ENCODE measurements at regions not wholly inside any gene's neighbourhood (a gene's known extent, or its start where the extent isn't known, plus 50 kb on each side); places are given as distances from the start of the nearest gene placed in this dataset.

DNA sequence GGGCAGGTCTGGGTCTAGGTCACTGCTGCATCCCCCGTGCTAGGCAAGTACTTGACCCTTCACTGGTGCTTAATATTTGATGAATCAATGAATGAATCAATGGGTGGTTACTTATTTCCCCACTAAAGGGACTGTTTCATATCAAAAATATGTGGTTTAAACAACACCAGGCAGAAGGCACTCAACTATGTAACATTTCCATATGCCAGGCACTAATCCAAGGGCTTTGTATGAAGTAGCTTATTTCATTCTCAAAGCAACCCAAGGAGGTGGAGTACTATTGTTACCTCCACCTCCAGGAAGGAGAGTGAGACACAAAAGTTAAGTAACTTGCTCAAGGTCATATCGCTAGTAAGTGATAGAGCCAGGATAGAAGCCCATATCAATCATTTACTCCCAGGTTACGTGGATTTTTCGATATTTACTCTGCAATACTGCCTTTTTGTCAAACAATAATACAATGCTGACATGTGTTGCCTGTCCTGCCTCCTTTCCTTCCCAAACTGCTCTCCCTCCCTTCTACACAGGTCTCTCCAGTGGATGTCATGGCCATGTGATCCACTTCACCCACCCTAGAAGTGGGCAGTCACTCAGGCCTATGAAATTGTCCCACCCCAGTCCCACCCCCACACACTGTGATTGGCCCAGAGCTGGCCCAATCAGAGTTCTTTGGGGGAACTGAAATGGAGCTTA lies 142.8 kb downstream of the ETS2 start:
- DNase-seq (ENCODE audit: low read depth, low spot score): no peak
- H3K27ac ChIP-seq: no peak overlapping the region

DNA sequence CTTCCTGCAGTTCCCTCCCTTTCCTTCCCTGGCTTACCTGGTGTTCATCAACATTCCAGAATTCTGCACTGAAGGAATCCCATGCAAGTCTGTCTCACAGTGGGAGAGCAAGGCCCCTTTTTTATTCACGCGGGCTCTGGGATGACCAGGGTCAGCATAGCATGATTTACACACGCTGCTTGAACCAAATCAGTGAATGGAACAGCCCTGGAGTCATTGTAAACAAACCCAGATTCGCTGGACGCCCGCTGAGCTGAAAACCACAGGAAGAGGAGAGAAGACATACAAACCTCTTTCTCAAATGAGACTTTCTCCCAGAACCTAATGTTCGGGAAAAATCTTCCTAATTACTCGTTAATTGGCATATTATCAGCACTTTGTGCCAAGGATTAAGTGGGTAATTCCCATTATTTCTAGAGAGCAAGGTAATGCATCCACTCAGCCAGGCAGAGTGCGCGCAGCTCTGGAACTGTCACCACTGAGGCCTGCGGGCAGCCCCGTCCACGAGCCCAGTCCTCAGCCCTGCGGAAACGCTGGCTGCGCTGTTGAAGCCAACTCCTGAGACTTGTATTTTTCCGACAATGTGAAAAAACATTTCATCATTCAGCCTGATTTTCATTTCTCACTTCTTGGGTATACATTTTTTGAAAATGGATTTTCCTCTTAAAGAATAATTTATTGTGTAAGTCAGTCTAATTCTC lies 140.0 kb downstream of the ETS2 start:
- DNase-seq (ENCODE audit: low read depth, low spot score): no peak
- H3K27ac ChIP-seq: no peak overlapping the region

DNA sequence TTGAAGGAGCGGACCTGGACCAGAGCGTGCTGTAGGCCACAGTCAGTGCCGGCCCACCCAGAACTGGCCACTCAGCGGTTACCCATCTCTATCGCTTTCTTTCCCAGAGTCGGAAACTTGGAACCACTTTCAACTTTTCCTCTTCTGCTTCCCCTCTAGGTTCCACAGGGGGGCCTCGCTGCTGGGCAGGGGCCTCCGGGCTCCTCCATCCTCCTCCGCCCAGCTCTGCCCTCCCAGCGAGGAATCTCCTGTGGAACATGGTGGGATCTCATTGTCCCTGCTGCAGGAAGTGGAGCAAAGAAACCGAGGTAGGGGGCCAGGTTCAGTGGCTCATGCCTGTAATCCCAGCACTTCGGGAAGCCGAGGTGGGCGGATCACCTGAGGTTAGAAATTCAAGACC lies 139.2 kb downstream of the ETS2 start:
- H3K27ac ChIP-seq: no peak overlapping the region
- DNase-seq (ENCODE audit: low read depth, low spot score): no peak

DNA sequence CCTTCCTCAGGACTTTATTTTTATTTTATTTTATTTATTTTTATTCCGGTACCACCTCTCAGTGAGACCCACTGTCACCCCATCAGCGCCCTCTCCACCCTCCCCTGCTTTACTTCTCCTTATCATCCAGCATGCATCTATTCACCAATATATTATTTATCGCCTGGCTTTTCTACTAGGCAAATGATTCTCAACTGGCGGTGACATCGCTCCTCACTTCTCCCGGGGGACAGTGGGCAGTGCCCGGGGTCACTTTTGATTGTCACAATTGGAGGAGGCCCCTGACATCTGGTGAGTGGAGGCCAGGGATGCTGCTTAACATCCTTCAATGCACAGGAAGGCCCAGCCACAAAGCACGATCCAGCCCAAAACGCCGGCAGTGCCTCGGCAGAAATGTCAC lies 138.7 kb downstream of the ETS2 start:
- no peak for DNase-seq (ENCODE audit: low read depth, low spot score)
- no peak overlapping the region for H3K27ac ChIP-seq

DNA sequence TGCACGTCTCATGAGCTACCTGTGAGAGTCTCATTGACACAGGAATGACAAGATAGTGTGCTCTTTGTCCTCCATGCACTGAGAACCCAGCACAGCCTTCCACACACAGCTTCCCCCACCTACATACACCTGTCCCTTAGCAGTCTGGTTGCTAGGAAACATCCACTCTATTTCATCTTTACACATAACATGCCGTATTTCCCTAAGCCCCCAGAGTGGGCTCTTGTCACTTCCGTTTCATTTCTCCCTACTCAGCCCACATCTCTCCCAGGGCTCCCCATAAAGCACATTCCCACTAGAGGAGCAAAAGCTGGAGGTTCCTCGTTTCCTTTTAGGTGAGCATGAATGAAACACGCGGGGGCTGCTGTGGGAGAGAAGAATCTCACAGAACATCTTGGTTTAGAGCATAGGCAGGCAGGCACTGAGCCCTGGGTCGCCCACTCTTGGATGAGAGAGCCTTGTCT lies 137.1 kb downstream of the ETS2 start:
- DNase-seq (ENCODE audit: low read depth, low spot score): no peak
- H3K27ac ChIP-seq: no peak overlapping the region

DNA sequence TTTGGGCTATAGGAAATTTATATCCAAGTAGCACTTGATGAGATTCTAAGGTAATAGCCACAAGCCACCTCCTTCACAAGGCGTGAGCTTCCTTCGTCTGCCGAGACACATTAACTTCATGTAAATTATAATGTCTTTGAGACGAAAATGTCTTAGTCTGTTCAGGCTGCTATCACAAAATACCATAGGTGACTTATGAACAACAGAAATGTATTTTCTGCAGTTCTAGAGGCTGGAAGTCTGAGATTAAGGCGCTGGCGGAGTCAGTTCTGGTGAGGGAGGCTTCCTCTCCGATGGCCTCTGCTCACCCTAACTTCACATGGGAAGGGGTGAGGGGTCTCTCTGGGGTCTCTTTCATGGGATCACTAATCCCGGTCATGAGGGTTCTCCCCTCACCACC lies 133.0 kb downstream of the ETS2 start:
- DNase-seq (ENCODE audit: low read depth, low spot score): no peak
- H3K27ac ChIP-seq: no peak overlapping the region

DNA sequence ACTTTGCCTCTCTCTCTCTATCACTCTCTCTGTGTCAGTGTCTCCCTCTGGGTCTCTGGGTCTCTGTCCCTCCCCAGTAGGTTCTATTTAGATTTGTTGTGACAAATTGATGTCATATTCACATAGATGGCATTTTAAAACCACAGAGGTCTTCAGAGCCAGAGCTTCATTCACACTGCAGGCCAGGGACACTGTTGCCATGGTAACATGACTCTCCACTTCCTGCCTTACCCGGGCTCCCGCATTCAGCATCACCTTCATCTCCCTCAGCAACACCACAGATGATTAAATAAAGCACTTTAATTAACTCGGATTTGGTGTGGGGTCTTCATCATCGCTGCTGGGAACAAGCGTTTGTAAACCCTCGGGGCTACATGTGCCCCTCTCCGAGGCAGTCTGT lies 132.6 kb downstream of the ETS2 start:
- DNase-seq (ENCODE audit: low read depth, low spot score): no peak
- H3K27ac ChIP-seq: no peak overlapping the region

DNA sequence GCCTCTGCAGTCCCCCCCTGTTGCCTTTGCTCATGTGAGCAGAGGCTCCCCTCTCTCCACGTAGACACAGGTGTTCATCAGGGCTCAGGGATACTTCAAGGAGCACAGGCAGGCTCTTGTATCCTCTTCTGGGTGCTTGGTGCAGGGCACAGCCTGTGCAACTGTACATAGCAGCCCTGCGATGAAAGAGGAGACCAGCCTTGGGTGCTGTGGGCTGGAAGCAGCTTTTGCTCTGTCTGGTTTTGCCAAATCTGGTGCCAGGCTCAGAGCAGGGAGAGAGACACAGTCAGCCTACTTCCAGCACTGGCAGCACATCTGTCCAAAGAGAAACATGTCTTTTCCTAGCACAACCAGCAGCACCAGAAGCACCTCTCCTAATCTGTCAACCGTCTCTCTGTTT lies 132.1 kb downstream of the ETS2 start:
- DNase-seq (ENCODE audit: low read depth, low spot score): no peak
- H3K27ac ChIP-seq: no peak overlapping the region

DNA sequence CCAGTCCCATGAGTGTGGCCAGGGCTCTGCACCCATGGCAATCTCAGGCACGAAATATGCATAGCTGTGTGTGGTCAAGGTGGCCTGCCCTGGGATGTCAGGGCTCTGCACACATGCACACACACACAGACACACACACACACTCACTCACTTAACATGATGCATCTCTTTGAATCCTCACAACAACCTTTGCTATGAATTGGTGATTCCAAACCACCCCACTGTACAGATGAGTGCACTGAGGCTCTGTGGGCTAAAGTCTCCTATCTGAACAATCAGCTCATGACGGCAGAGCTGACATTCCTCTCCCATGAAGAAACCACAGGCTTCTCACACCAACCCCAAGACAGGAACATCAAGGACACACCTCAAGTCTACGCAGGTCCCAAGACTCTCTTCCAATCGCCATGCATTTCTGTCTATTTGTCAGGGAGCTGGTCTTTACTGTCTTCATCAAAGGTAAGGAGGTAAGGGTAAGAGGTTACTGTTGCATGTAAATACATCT lies 131.6 kb downstream of the ETS2 start:
- no peak for DNase-seq (ENCODE audit: low read depth, low spot score)
- no peak overlapping the region for H3K27ac ChIP-seq

DNA sequence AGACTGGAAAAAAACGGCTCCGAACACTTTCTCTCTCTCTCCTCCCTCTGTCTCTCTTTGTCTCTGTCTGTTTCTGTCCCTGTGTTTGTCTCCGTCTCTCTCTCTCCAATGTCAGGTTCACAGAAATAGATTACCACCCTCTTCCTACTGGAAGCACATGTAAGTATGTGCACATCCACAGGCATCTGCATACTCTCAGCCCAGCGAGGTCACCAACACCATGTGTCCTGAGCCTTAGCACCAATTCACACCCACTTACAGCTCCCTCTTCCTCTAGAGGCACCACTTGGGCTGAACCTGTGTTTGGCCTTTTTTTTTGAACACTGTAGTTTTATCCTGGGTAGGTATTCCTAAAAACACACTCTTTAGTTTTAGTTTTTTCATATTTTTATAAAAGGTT lies 130.5 kb downstream of the ETS2 start:
- H3K27ac ChIP-seq: no peak overlapping the region
- no peak for DNase-seq (ENCODE audit: low read depth, low spot score)

DNA sequence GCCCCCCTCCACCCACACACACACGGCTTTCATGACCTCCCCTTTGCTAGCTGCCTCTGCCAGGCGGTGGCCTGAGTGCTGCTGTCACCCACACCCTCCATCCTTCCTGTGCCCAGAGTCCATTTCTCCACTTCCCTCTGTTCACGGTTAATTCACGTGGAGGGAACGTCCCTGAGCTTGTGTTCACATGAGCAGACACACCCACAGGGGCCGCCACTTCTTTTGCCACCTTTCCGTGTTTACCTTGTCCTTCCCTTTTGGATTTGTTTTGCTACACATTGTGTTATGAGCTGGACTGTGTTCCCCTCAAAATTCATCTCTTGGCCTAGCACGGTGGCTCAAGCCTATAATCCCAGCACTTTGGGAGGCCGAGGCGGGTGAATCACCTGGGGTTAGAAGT lies 128.0 kb downstream of the ETS2 start:
- no peak for DNase-seq (ENCODE audit: low read depth, low spot score)

DNA sequence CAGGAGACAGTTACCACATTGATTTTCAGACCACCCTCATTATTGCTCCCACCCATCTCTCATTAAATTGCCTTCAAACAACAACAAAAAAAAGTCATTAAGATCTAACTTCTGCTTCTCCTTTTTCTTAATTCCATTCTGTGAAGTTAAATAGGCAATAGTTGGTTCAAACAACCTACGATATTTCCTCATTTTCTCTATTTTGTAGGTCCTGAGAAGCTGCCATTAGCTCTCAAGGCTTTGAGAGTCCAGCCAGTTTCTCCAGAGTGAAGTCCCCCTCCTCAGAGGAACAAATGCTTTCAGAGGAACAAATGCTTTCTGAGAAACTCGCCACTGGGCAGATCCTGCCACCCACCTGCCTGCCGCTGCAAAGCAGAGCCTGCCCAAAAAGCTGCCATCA lies 125.6 kb downstream of the ETS2 start:
- no peak for DNase-seq (ENCODE audit: low read depth, low spot score)
- no peak overlapping the region for H3K27ac ChIP-seq

More for the DNA sequence above, 128.0 kb downstream of the ETS2 start:
- no peak overlapping the region for H3K27ac ChIP-seq

DNA sequence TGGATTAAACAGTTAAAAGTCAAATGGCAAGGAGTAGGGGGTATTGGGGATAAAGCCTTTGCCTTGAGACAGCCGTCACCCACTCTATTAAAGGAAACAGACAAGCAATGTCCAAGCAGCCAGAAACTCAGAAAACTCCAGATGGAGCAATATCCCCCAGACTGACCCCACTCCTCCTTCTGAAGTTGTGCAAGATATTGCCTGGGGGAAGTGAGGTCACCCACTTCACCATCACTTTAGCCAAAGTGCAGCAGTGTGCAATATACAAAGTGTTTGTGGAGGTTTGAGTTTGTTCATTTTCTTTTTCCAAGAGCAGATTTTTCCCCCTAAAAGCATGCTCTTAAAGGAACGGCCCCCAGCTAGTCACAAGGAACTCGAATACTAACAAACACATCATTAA lies 125.1 kb downstream of the ETS2 start:
- no peak for DNase-seq (ENCODE audit: low read depth, low spot score)
- no peak overlapping the region for H3K27ac ChIP-seq

DNA sequence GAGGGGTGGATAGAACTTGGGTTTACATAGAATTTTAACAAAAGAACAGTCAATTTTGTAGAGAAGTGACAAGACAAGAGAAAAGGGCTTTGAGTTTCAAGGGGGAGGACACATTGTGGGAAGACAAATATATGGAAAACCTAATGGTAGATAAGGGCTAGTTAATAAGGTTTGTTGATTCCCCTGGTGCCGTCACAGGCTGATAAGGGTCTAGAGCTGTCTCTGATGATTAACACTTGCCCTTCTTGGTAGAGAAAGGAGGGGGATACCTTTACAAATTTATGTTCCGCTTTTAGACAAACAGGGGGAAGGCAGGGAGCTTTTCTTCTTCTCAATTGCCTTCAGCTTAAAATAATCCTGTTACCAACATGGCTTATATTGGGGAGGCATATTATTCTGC lies 124.3 kb downstream of the ETS2 start:
- no peak for DNase-seq (ENCODE audit: low read depth, low spot score)
- no peak overlapping the region for H3K27ac ChIP-seq

DNA sequence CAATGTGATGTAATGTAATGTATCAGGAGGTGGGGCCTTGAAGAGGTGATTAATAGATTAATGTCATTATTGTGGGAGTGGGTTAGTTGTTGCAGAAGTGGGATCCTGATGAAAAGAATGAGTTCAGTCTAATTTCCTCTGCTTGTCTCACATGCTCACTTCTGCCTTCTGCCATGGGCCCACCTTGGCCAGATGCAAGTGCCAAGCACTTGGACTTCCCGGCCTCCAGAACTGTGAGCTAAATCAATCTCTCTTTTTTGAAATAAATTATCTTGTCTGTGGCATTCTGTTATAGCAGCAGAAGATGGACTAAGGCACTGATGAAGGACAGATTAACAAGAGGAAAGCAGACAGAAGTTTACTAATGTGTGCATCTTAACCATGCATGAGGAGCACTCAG lies 123.9 kb downstream of the ETS2 start:
- H3K27ac ChIP-seq: no peak overlapping the region
- no peak for DNase-seq (ENCODE audit: low read depth, low spot score)

DNA sequence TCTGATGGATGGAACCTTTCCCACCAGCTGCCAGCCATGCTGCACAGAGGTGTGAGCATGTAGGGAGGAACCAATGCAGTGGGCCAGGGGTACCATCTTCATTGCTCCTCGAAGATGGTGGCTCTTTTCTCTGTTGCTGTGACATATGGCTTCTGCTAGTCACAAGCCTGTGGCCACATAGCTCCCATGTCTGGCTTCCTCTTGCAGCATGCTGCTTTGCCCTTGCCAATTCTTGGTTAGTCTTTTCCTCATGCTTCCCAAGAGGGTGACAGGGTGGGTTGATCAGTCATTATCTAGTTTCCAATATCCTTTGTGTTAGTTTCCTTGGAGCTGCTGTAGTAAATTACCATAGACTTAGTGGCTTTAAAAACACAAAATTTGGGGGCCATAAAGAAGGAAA lies 123.4 kb downstream of the ETS2 start:
- DNase-seq (ENCODE audit: low read depth, low spot score): no peak
- H3K27ac ChIP-seq: no peak overlapping the region

DNA sequence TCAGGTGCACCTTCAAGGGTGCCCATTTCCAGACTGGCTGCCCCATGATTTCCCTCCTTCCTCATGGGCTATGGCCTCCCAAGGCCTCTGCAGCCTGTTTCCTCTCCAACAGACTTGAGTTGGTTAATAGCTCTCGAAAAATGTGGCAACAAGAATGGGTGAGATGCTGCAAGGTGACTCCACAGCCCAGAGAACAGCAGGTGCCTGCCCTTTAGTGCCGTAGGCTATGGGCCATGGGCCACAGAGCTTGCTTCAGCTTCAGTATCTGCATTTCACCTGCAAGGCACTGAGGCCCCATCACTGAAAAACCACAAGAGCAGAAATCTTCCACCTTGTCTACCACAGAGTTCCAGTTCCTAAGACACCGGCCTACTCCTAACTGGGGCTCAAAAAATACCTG lies 122.0 kb downstream of the ETS2 start:
- no peak for DNase-seq (ENCODE audit: low read depth, low spot score)
- H3K27ac ChIP-seq: no peak overlapping the region

DNA sequence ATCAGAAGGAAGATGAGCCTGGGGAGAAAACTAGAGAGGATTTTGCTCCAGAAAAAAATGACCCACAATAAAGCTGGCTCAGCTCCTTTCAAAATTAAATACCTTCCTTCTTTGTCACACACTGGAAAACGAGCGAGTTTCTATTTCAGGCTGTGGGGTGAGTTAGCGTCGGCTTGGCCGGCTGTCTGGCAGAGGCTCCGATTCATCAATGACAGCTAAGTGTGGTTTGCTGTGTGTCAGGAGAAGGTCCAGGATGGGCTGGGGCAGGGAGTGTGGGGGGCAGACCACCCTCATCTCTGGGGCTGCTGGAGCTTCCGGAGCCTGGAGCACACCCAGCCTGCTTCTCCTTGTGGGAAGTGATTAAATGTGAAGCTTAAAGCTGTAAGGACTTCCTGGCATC lies 120.2 kb downstream of the ETS2 start:
- peak overlapping the region; percentile 28 for H3K27ac ChIP-seq
- DNase-seq (ENCODE audit: low read depth, low spot score): no peak

DNA sequence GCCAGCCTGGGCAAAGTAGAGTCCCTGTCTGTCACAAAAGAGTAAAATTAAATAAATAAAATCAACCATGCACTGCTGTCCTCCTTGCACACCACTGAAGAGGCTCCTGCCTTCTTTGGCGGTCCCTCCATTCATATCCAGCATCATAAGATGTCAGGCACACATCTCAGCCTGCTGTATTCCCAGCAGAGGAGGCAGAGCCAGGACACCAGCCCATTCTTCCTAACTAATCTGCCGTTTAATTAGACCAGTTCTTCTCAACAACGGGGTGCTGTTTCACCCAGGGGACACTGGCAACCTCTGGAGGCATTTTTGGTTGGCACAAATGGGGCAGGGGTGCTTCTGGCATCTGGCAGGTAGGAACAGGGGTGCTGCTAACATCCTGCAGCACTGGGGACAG lies 119.7 kb downstream of the ETS2 start:
- peak overlapping the region; percentile 28 for H3K27ac ChIP-seq

DNA sequence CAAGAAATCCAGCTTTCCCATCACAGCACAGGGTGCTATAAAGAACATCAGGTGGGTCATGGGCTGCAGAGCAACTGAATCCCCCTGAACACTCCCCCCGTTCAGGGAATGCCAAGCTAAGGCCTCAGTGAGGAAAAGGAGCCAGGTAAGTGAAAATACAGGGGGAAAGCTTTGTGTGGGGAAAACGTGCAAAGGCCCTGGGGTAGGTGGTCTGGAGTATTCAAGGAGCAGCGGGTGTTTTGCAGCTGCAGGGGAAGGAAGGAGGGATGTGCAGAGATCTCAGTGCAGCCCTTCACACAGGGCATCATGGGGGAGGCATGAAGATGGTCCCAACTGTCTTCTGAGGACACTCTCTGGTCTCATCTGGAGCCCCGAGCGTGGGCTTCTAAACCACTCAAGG lies 119.2 kb downstream of the ETS2 start:
- DNase-seq (ENCODE audit: low read depth, low spot score): no peak
- no peak overlapping the region for H3K27ac ChIP-seq

More for the DNA sequence above, 119.7 kb downstream of the ETS2 start:
- no peak for DNase-seq (ENCODE audit: low read depth, low spot score)

DNA sequence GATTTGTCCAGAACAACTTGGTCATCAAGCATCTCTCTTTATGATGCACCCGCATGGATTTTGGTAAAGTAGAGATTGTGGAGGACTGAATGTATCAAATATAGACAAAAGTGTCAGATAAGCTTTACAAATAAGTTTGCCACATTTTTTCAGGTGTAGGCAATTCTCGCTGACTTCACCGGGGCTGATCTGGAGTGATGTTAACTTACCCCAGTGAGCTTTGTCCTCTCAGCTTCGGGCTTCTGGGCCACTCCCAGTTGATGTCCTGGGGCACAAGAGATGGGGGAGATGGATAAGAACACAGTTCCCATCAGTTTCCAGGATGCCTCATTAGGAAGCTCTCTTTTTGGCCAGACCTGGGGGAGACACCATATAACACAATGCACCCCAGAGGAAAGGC lies 117.7 kb downstream of the ETS2 start:
- no peak for DNase-seq (ENCODE audit: low read depth, low spot score)
- no peak overlapping the region for H3K27ac ChIP-seq

Data from epithelial cell of prostate (primary cell).